GM23248 (cell line): ENCODE measurements at regions not wholly inside any gene's neighbourhood (a gene's known extent, or its start where the extent isn't known, plus 50 kb on each side); places are given as distances from the start of the nearest gene placed in this dataset.

ENCODE experiments used
- EZH2 ChIP-seq: fragments of 200-600 bp; sonication (generic); IDR thresholded peaks from 2 replicates; pipeline ENCODE4 v1.6.1; 2018; ENCODE audit warnings: antibody characterized with exemption, mild to moderate bottlenecking; ENCODE audit not compliant: insufficient read depth, poor library complexity, severe bottlenecking
- EZH2phosphoT487 ChIP-seq: fragments of 200-600 bp; sonication (generic); IDR thresholded peaks from 2 replicates; pipeline ENCODE4 v1.6.1; 2018; ENCODE audit warnings: antibody characterized with exemption, moderate library complexity, mild to moderate bottlenecking, low read depth; ENCODE audit not compliant: insufficient read depth

- TF ChIP-seq EZH2phosphoT487 (no peak), EZH2 (no peak)
Observed at GRCh38 chr11:95686265-95686664, 103.3 kb downstream of the FAM76B start.
